AG09319 (cell line): ENCODE measurements at regions not wholly inside any gene's neighbourhood (a gene's known extent, or its start where the extent isn't known, plus 50 kb on each side); places are given as distances from the start of the nearest gene placed in this dataset.

Experiments
- DNase-seq: peaks from one replicate; pipeline ENCODE4 v3.0.0-alpha.2; 2010; ENCODE audit warnings: low read depth; ENCODE audit errors: extremely low read depth
- CTCF ChIP-seq: IDR thresholded peaks from 2 replicates; pipeline ENCODE4 v1.5.1; 2011; ENCODE audit warnings: low read depth, mild to moderate bottlenecking, inconsistent platforms, low read length, moderate library complexity

GRCh38 chr18:44521668-44522022 is 159.0 kb upstream of the SETBP1 start:
- no peak for TF ChIP-seq CTCF
- DNase-seq, result no peak

- no peak for DNase-seq
- TF ChIP-seq CTCF, result no peak
Measured at GRCh38 chr18:44526705-44527415, 153.8 kb upstream of the SETBP1 start.

GRCh38 chr18:44533071-44533470 is 147.6 kb upstream of the SETBP1 start:
- TF ChIP-seq CTCF, result no peak
- no peak for DNase-seq

GRCh38 chr18:44536046-44536445 is 144.6 kb upstream of the SETBP1 start:
- no peak for TF ChIP-seq CTCF
- peak; percentile 45 for DNase-seq

- no peak for DNase-seq
- no peak for TF ChIP-seq CTCF
Measured at GRCh38 chr18:44536619-44537018, 144.1 kb upstream of the SETBP1 start.

GRCh38 chr18:44537526-44537925 is 143.2 kb upstream of the SETBP1 start:
- DNase-seq, result peak; percentile 83

GRCh38 chr18:44539926-44540325 is 140.8 kb upstream of the SETBP1 start:
- DNase-seq, result no peak
- TF ChIP-seq CTCF, result no peak

More at GRCh38 chr18:44537526-44537925, 143.2 kb upstream of the SETBP1 start:
- no peak for TF ChIP-seq CTCF
